ENCODE measurements at regions not wholly inside any gene's neighbourhood (a gene's known extent, or its start where the extent isn't known, plus 50 kb on each side); places are given as distances from the start of the nearest gene placed in this dataset.
A peak's percentile ranks its signal among the peaks of the same experiment; 100 is the strongest.

- DNase-seq (no peak), ATAC-seq (ENCODE audit: insufficient read depth, low FRiP score) (no peak)
- 78 to 84% methylated on average over 4 of the region's 4 CpGs for WGBS, 2 donors
- Histone ChIP-seq H3K4me1 (ENCODE audit: control insufficient read depth in 5 of 5, insufficient read depth in 5 of 5, low read length in 5 of 5) (no peaks in the 10 kb centered on the region), H3K4me3 (no peak overlapping the region), H3K36me3 (ENCODE audit: control insufficient read depth in 4 of 4, insufficient read depth in 4 of 4, low read length in 4 of 4) (no peaks in the 10 kb centered on the region), H3K9me3 (ENCODE audit: control insufficient read depth in 4 of 4, insufficient read depth in 3 of 4, low read length in 3 of 4) (peaks cover 0 to 3% (median 0%) of the 10 kb centered on the region in 4 donors), H3K9ac (ENCODE audit: insufficient read depth in 1 of 2, low read length in 2 of 2) (no peak overlapping the region), H3K27me3 (ENCODE audit: control insufficient read depth in 3 of 3, insufficient read depth in 3 of 3, low read length in 2 of 3) (no peaks in the 10 kb centered on the region), H3K27ac (ENCODE audit: low read depth in 1 of 2, low read length in 1 of 2) (no peak overlapping the region)
- TF ChIP-seq CTCF (IDR thresholded peaks at IDR 0.05; ENCODE audit: control extremely low read depth, extremely low read depth), result no peak
These were observed 211.1 kb upstream of the C21orf91 start for GRCh38 chr21:18030248-18030647.

GRCh38 chr21:18026359-18026758 lies 207.2 kb upstream of the C21orf91 start:
- TF ChIP-seq CTCF (IDR thresholded peaks at IDR 0.05; ENCODE audit: control extremely low read depth, extremely low read depth), result no peak
- peaks cover 0 to 11% (median 5%) of the 10 kb centered on the region in 5 donors for H3K4me1 ChIP-seq (ENCODE audit: control insufficient read depth in 5 of 5, insufficient read depth in 5 of 5, low read length in 5 of 5)
- H3K27ac ChIP-seq (ENCODE audit: low read depth in 1 of 2, low read length in 1 of 2), result no peak overlapping the region
- no peak for DNase-seq
- 0% methylated on average over 1 of the region's 1 CpG for WGBS, 2 donors
- no peak for ATAC-seq (ENCODE audit: insufficient read depth, low FRiP score)
- H3K36me3 ChIP-seq (ENCODE audit: control insufficient read depth in 4 of 4, insufficient read depth in 4 of 4, low read length in 4 of 4), result no peaks in the 10 kb centered on the region
- H3K9me3 ChIP-seq (ENCODE audit: control insufficient read depth in 4 of 4, insufficient read depth in 3 of 4, low read length in 3 of 4), result no peaks in the 10 kb centered on the region
- no peak overlapping the region for H3K4me3 ChIP-seq
- no peak overlapping the region for H3K9ac ChIP-seq (ENCODE audit: insufficient read depth in 1 of 2, low read length in 2 of 2)
- H3K27me3 ChIP-seq (ENCODE audit: control insufficient read depth in 3 of 3, insufficient read depth in 3 of 3, low read length in 2 of 3), result no peaks in the 10 kb centered on the region

GRCh38 chr21:18023711-18024110 lies 204.6 kb upstream of the C21orf91 start:
- no peak for TF ChIP-seq CTCF (IDR thresholded peaks at IDR 0.05; ENCODE audit: control extremely low read depth, extremely low read depth)
- 65 to 81% methylated on average over 2 of the region's 2 CpGs for WGBS, 2 donors
- no peak for ATAC-seq (ENCODE audit: insufficient read depth, low FRiP score)

GRCh38 chr21:18023157-18023556 lies 204.0 kb upstream of the C21orf91 start:
- WGBS, 2 donors, result 88 to 93% methylated on average over 4 of the region's 4 CpGs
- no peak for ATAC-seq (ENCODE audit: insufficient read depth, low FRiP score)
- Histone ChIP-seq H3K36me3 (ENCODE audit: control insufficient read depth in 4 of 4, insufficient read depth in 4 of 4, low read length in 4 of 4) (no peaks in the 10 kb centered on the region), H3K9me3 (ENCODE audit: control insufficient read depth in 4 of 4, insufficient read depth in 3 of 4, low read length in 3 of 4) (no peaks in the 10 kb centered on the region), H3K27me3 (ENCODE audit: control insufficient read depth in 3 of 3, insufficient read depth in 3 of 3, low read length in 2 of 3) (no peaks in the 10 kb centered on the region), H3K9ac (ENCODE audit: insufficient read depth in 1 of 2, low read length in 2 of 2) (no peak overlapping the region), H3K4me1 (ENCODE audit: control insufficient read depth in 5 of 5, insufficient read depth in 5 of 5, low read length in 5 of 5) (peaks cover 0 to 11% (median 5%) of the 10 kb centered on the region in 5 donors), H3K27ac (ENCODE audit: low read depth in 1 of 2, low read length in 1 of 2) (no peak overlapping the region), H3K4me3 (no peak overlapping the region)
- TF ChIP-seq CTCF (IDR thresholded peaks at IDR 0.05; ENCODE audit: control extremely low read depth, extremely low read depth), result no peak
- DNase-seq, result peak; percentile 32 to 59 (median 44)

More at GRCh38 chr21:18023711-18024110, 204.6 kb upstream of the C21orf91 start:
- no peak overlapping the region for H3K27ac ChIP-seq (ENCODE audit: low read depth in 1 of 2, low read length in 1 of 2)
- H3K4me1 ChIP-seq (ENCODE audit: control insufficient read depth in 5 of 5, insufficient read depth in 5 of 5, low read length in 5 of 5), result peaks cover 0 to 11% (median 5%) of the 10 kb centered on the region in 5 donors
- no peak overlapping the region for H3K9ac ChIP-seq (ENCODE audit: insufficient read depth in 1 of 2, low read length in 2 of 2)
- no peaks in the 10 kb centered on the region for H3K36me3 ChIP-seq (ENCODE audit: control insufficient read depth in 4 of 4, insufficient read depth in 4 of 4, low read length in 4 of 4)
- H3K27me3 ChIP-seq (ENCODE audit: control insufficient read depth in 3 of 3, insufficient read depth in 3 of 3, low read length in 2 of 3), result no peaks in the 10 kb centered on the region
- H3K4me3 ChIP-seq, result no peak overlapping the region
- peak in 2 of 3 donors; percentile 21 to 49 for DNase-seq
- H3K9me3 ChIP-seq (ENCODE audit: control insufficient read depth in 4 of 4, insufficient read depth in 3 of 4, low read length in 3 of 4), result no peaks in the 10 kb centered on the region
